ENCODE measurements at regions not wholly inside any gene's neighbourhood (a gene's known extent, or its start where the extent isn't known, plus 50 kb on each side); places are given as distances from the start of the nearest gene placed in this dataset.

DNA sequence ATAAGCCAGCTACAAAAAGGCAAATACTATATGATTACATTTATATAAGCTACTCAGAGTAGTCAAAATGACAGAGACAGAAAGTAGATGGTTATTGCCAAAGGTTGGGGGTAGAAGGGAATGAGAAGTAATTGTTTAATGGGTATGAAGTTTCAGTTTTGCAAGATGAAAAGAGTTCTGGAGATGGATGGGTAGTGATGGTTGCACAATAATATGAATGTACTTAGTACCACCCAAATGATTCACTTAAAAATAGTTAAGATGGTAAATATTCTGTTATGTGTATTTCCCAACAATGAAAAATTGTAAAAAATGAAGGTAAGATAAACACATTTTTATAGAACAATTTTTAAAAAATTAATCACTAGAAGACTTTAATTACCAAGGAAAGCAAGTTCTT is 448.4 kb downstream of the ADCYAP1 start:
- TF ChIP-seq EZH2 (IDR thresholded peaks at IDR 0.05; ENCODE audit: insufficient read depth, low read length), result no peak
- TF ChIP-seq, protein P1, sequence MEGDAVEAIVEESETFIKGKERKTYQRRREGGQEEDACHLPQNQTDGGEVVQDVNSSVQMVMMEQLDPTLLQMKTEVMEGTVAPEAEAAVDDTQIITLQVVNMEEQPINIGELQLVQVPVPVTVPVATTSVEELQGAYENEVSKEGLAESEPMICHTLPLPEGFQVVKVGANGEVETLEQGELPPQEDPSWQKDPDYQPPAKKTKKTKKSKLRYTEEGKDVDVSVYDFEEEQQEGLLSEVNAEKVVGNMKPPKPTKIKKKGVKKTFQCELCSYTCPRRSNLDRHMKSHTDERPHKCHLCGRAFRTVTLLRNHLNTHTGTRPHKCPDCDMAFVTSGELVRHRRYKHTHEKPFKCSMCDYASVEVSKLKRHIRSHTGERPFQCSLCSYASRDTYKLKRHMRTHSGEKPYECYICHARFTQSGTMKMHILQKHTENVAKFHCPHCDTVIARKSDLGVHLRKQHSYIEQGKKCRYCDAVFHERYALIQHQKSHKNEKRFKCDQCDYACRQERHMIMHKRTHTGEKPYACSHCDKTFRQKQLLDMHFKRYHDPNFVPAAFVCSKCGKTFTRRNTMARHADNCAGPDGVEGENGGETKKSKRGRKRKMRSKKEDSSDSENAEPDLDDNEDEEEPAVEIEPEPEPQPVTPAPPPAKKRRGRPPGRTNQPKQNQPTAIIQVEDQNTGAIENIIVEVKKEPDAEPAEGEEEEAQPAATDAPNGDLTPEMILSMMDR (IDR thresholded peaks at IDR 0.05; ENCODE audit: insufficient read depth, low read depth, low read length), result no peak

All from astrocyte (in vitro differentiated cells and primary cell).